MG63 (cell line): ENCODE measurements at regions not wholly inside any gene's neighbourhood (a gene's known extent, or its start where the extent isn't known, plus 50 kb on each side); places are given as distances from the start of the nearest gene placed in this dataset.
"Not testable (repeated sequence)": the region's sequence is repeated elsewhere in the genome, so short reads cannot be mapped to it uniquely, and the experiment has no call there.

Source experiments
- DNase-seq: peaks from one replicate; pipeline ENCODE4 v3.0.0-alpha.2; 2020
- H3K27me3 ChIP-seq: fragments of 250-450 bp; sonication (Bioruptor Pico); 2 replicates; pipeline ENCODE4 v1.5.1; 2020; ENCODE audit warnings: mild to moderate bottlenecking, moderate library complexity
- H3K36me3 ChIP-seq: fragments of 250-450 bp; sonication (Bioruptor Pico); 2 replicates; pipeline ENCODE4 v1.5.1; 2020; ENCODE audit warnings: mild to moderate bottlenecking, moderate library complexity
- H3K4me3 ChIP-seq: fragments of 250-450 bp; sonication (Bioruptor Pico); 2 replicates; pipeline ENCODE4 v1.5.1; 2020; ENCODE audit warnings: mild to moderate bottlenecking, moderate library complexity
- H3K9me3 ChIP-seq: fragments of 250-450 bp; sonication (Bioruptor Pico); 2 replicates; pipeline ENCODE4 v1.5.1; 2020; ENCODE audit warnings: mild to moderate bottlenecking, moderate library complexity

DNA sequence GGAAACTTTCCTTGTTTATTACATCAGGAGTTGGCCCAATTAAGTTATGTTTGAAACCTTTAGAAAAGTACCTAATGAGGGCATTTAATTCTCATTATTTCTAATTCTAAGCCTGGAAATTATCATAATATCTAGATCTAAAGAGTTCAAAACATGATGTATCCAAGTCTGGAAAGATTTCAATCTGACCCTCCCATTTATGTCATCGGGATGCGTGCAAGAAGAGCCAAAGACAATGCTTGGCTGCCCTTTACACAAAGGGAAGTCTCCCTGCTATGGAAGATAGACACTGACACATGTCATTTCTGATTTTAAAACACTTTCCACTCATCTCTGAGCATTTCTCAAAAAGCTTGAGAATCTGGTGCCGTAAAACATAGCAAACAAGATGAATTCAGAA lies 222.4 kb downstream of the ANTXR2 start:
- Histone ChIP-seq H3K4me3 (no peak overlapping the region), H3K9me3 (no peaks in the 10 kb centered on the region), H3K27me3 (no peaks in the 10 kb centered on the region), H3K36me3 (no peaks in the 10 kb centered on the region)
- DNase-seq = no peak

DNA sequence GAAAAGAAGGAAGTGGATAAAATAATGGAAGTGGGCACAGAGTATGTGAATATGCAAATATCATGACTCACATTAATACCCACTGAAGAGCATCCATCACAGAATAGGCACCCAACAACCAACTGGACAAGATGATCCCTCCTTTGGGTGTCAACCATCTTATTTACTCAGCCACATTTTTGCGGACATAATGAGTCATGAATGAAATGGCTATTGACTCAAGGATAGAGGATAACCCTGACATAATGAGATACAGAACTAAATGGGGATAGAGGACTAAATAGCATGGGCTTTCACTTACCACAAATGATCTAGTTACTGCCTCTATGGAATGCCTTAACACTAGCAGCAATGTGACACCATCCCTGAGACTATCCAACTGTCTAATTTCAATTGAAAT lies 224.7 kb downstream of the ANTXR2 start:
- Histone ChIP-seq H3K36me3 (no peaks in the 10 kb centered on the region), H3K27me3 (no peaks in the 10 kb centered on the region), H3K9me3 (no peaks in the 10 kb centered on the region), H3K4me3 (no peak overlapping the region)
- no peak for DNase-seq

DNA sequence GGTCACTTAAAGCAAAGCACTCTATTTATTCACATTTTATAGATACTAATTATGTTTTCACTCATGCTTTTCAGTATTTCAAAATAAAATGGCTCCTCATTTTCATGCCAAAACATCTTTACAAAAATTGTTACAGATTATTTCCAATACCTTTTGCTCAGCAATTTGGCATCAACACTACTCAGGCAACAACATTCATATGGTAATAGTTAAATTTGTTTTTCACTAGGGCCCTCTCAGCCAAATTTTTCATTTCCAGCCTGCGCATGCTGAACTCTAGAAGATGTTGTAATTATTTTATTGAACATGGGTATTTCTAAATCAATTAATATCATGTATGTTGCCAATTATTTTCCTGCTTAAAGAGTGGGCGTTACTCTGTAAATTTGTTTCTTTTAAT lies 225.6 kb downstream of the ANTXR2 start:
- H3K36me3 ChIP-seq = no peaks in the 10 kb centered on the region
- no peaks in the 10 kb centered on the region for H3K27me3 ChIP-seq
- H3K4me3 ChIP-seq = no peak overlapping the region
- no peaks in the 10 kb centered on the region for H3K9me3 ChIP-seq
- DNase-seq = no peak

DNA sequence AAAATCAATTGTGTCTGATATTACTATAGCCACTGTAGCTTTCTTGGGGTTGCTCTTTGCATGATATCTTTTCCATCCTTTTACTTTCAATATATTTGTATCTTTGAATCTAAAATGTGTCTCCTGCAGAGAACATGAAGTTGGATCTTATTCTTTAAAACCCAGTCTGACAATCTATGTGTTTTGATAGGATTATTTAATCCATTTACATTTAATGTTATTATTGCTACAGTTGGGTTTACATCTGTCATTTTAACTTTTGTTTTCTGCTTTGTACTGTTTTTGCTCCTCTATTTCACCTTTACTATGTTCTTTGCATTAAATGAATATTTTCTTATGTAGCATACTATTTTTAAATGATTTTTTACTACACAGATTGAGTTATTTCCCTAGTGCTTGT lies 230.9 kb downstream of the ANTXR2 start:
- H3K27me3 ChIP-seq = no peaks in the 10 kb centered on the region
- H3K36me3 ChIP-seq = no peaks in the 10 kb centered on the region
- no peaks in the 10 kb centered on the region for H3K9me3 ChIP-seq
- H3K4me3 ChIP-seq = no peak overlapping the region
- no peak for DNase-seq

DNA sequence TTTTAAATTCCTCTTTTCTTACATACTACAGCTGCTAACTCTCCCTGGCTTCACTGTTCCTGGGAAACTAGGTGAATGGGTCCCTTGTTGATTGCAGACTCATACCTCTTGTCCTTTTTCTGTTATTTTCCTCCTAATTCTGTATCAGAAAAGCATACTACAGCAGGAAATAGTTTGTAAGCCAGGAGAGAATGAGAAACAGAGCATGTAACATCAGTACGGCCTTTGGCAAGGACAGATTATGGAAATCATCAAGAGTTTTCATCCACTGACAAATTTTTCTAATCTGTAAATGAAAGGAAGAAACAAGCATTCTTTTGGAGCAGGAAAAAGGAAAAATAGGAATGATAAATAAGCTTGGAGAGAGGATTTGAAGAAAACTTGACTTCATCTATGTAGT lies 239.2 kb downstream of the ANTXR2 start:
- no peaks in the 10 kb centered on the region for H3K27me3 ChIP-seq

DNA sequence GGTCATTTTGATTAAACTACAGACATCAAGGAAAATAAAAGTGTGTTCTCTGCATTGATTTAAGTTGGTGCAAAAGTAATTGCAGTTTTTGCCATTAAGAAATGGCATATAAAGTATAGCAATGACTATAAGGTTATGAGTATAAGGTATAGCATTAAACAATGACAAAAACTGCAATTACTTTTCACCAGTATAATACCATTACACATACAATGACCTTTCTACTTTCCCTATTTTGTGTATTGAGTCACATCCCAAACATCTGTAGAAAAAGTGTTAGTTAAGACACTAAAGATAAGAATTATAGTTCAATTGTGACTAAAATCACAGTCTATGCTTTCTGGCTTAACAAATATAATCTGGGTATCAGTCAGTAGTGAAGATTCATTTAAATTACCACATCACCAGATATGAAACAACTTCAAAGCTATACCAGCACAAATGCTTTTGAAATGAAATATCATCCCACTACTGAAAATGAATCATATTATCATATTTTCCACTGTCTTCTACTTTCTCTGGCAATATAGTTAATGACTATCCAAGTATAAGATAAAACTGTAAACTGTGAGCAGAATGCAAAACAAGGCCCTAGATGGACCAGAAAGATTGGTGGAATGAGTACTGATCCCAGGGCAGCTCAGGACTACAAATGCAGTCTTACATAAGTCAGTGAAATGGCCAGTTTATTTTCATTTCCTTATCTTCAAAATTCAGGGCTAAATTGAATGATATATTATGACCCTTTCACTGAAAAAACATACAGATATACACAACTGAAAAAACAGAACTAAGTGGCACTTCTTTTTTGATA lies 241.1 kb downstream of the ANTXR2 start:
- H3K9me3 ChIP-seq = no peaks in the 10 kb centered on the region
- DNase-seq = no peak
- no peak overlapping the region for H3K4me3 ChIP-seq
- H3K36me3 ChIP-seq = no peaks in the 10 kb centered on the region
- H3K27me3 ChIP-seq = no peaks in the 10 kb centered on the region

More for the DNA sequence above, 239.2 kb downstream of the ANTXR2 start:
- DNase-seq = no peak
- no peak overlapping the region for H3K4me3 ChIP-seq
- H3K9me3 ChIP-seq = no peaks in the 10 kb centered on the region
- no peaks in the 10 kb centered on the region for H3K36me3 ChIP-seq

DNA sequence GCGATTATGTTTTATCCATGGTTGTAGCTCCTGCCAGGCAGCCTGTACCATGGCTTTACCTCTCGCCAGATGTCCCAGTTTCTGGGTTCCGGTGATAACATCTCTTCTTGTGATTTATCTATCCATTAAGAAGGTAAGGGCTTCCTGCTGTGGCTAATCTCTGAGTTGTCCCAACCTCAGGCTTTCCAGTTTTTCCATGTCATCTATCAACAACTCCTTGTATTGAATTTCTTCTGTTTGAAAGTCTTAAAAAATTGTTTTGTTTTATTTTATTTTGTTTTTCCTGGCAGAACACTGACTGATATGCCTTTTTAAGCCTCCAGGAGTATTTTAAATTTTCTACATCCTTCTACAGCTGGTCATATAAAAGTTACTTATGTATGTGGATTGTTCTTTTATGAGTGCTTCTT lies 241.9 kb downstream of the ANTXR2 start:
- no peaks in the 10 kb centered on the region for H3K9me3 ChIP-seq

DNA sequence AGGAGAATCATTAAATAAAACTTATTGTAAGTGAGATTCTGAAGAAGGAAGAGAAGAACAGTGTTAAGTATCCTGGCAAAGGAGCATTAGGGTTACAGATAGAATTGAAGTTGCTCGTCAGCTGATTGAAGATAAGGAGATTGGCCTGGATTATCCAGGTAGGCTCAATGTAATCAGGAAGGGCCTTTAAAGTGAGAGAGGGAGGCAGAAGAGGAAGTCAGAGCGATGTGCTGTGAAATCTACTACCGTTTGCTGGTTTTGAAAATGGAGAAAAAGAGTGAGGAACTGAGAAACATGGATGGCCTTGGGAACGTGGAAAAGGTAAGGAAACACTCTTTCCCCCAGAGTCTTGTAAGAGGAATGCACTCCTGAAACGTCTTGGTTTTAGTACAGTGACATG lies 245.7 kb downstream of the ANTXR2 start:
- Histone ChIP-seq H3K9me3 (no peaks in the 10 kb centered on the region), H3K36me3 (no peaks in the 10 kb centered on the region), H3K27me3 (no peaks in the 10 kb centered on the region), H3K4me3 (no peak overlapping the region)
- DNase-seq = no peak

More for the DNA sequence above, 241.9 kb downstream of the ANTXR2 start:
- no peaks in the 10 kb centered on the region for H3K27me3 ChIP-seq
- DNase-seq = no peak
- H3K4me3 ChIP-seq = no peak overlapping the region
- H3K36me3 ChIP-seq = no peaks in the 10 kb centered on the region

DNA sequence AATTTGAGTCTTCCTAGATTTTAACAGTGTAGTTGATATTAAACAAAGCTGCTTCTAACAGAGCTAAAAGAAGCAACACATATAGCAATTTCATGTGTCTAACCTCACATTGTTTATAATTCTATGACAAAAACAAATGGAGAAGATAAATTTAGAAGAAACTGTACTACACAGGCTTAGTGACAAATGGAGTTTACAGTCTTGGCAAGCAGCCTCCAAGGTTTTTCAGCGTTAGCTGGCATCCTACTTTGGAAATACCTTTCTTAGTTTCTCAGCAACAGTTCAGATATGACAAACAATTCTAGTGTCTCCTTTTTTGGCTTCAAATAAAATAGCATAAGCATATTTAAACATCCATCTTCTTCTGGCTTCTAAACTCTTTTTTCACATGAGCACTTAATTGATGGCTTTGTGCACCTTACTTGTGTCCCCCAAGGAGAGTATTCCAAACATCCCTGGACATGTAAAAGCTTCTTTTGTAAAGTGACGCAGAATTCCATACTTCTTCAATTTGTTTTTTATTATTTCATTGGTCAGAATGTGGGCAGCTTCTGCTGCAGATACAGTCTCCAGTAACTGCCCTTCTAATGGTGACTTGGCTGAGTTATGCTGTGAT lies 249.8 kb downstream of the ANTXR2 start:
- Histone ChIP-seq H3K9me3 (no peaks in the 10 kb centered on the region), H3K27me3 (no peaks in the 10 kb centered on the region), H3K36me3 (no peaks in the 10 kb centered on the region), H3K4me3 (no peak overlapping the region)
- peak; percentile 23 for DNase-seq

DNA sequence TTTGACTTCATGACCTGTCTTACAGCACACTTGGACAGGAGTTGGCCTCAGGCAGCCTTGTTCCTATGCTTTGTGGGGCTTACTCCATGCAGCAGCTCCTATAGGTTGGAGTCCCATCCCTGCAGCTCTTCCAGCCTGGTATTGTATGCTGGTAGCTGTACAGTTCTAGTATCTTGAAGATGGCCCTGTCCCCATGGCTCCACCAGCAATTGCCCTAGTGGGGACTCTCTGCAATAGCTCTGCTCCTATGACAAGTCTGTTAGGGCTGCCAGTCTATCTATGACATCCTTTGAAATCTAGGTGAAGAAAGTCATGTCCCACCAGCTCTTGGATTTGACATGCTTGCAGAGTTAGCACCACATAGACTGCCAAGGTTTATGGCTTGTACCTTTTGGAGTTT lies 252.6 kb downstream of the ANTXR2 start:
- no peaks in the 10 kb centered on the region for H3K9me3 ChIP-seq
- no peak overlapping the region for H3K4me3 ChIP-seq
- no peaks in the 10 kb centered on the region for H3K27me3 ChIP-seq
- H3K36me3 ChIP-seq = no peaks in the 10 kb centered on the region
- no peak for DNase-seq

DNA sequence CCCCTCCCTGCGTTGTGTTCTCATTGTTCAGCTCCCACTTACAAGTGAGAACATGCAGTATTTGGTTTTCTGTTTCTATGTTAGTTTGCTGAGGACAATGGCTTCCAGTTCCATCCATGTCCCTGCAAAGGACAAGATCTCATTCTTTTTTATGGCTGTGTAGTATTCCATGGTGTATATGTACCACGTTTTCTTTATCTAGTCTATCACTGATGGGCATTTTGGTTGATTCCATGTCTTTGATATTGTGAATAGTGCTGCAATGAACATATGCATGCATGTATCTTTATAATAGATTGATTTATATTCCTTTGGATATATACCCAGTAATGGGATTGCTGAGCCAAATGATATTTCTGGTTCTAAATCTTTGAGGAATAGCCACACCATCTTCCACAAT lies 265.1 kb downstream of the ANTXR2 start:
- DNase-seq, H3K9me3 ChIP-seq, H3K27me3 ChIP-seq, H3K36me3 ChIP-seq, H3K4me3 ChIP-seq: not testable (repeated sequence)

DNA sequence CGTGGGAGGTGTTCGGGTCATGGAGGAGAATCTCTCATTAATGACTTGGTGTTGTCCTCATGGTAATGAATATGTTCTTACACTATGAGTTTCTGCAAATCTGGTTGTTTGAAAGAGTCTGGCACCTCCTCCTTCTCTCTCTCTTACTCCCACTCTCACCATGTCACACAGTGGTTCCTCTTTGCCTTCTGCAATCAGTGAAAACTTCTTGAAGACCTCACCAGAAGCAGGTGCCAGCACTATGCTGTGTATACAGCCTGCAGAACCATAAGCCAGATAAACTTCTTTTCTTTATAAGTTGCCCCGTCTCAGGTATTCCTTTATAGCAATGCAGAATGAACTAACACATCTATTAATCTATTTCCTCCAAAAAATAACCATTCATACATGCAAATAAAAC lies 275.0 kb downstream of the ANTXR2 start:
- H3K36me3 ChIP-seq = no peaks in the 10 kb centered on the region
- H3K27me3 ChIP-seq = no peaks in the 10 kb centered on the region
- H3K4me3 ChIP-seq = no peak overlapping the region
- H3K9me3 ChIP-seq = no peaks in the 10 kb centered on the region
- no peak for DNase-seq

DNA sequence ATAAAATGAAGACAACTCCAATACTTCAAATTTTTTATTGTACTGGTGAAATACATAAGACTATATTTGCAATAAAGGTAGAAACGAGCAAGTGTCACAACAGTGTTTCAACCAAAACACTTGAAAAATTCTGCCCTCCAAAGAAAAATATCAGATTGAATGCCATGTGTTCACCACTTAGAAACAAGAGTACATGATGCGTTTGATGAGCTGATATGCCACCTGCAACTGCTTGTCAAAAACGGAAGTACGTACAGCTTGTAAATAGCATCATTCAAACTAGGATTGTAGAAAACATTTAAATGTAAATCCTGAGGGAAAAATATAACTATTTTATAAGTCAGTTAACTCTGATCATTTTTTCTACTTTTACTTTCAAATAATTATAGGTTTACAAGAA lies 276.1 kb downstream of the ANTXR2 start:
- Histone ChIP-seq H3K4me3 (no peak overlapping the region), H3K9me3 (no peaks in the 10 kb centered on the region)
- DNase-seq = no peak

DNA sequence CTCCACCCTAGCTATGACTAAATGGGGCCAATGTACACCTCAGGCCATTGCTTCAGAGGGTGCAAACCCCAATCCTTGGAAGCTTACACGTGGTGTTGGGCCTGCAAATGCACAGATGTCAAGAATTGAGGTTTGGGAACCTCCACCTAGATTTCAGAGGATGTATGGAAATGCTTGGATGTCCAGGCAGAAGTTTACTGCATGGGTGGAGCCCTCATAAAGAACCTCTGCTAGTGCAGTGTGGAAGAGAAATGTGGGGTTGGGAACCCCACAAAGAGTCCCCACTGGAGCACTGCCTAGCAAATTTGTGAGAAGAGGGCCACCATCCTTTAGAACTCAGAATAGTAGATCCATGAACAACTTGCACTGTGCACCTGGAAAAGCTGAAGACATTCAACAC lies 284.1 kb downstream of the ANTXR2 start:
- Histone ChIP-seq H3K36me3 (no peaks in the 10 kb centered on the region), H3K27me3 (no peaks in the 10 kb centered on the region)
- DNase-seq = no peak

More for the DNA sequence above, 276.1 kb downstream of the ANTXR2 start:
- Histone ChIP-seq H3K36me3 (no peaks in the 10 kb centered on the region), H3K27me3 (no peaks in the 10 kb centered on the region)

DNA sequence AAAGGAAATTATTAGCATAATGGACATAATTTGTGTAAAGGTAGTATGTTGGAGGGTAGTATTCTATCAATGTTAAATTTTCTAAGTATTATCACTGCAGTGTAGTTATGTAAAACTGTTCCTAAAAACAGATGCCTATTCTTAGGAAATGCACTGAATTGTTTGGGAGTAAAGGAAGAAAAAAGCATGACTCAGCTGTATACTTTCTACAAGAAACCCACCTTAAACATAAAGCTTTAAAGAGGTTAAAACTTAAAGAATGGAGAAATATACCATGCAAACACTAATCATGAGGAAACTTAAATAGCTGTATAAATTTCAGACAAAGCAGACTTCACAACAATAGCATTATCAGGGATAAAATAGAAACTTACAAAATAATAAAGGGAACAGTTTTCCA lies 292.9 kb downstream of the ANTXR2 start:
- no peaks in the 10 kb centered on the region for H3K27me3 ChIP-seq
- no peaks in the 10 kb centered on the region for H3K9me3 ChIP-seq
- no peak overlapping the region for H3K4me3 ChIP-seq
- no peaks in the 10 kb centered on the region for H3K36me3 ChIP-seq
- no peak for DNase-seq

More for the DNA sequence above, 284.1 kb downstream of the ANTXR2 start:
- no peak overlapping the region for H3K4me3 ChIP-seq
- H3K9me3 ChIP-seq = no peaks in the 10 kb centered on the region

DNA sequence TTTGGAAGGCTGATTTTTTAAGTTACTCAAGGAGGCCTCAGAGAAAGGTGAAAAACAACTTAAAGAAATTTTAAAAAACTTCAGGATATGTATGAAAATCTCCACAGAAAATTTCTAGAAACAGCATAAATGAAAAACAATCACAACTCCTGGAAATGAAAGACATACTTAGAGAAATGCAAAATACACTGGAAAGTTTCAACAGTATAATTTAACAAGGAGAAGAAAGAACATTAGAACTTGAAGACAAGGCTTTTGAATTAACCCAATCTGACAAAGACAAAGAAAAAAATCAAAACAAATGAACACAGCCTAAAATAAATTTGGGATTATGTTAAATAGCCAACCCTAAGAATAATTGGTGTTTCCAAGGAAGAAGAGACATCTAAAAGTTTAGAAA lies 300.5 kb downstream of the ANTXR2 start:
- Histone ChIP-seq H3K9me3 (no peaks in the 10 kb centered on the region), H3K4me3 (no peak overlapping the region), H3K36me3 (no peaks in the 10 kb centered on the region), H3K27me3 (no peaks in the 10 kb centered on the region)
- DNase-seq = no peak

DNA sequence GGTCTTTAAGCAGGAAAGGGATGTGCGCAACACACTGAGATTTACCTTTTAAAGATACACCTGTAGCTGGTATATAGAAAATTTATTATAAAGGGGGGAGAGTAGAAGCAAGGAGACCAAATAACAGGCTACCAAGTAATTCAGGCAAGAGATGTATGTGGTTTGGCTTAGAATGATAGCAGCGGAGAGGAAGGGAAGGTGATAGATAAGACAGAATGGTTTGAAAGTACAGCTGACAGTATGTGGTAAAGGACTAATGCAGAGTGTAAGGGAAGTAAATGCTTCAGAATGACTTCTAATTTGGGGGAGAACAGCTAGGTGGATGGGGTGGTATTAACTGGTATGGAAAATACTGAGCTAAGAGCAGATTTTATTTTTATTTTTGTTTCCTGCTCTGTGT lies 308.9 kb downstream of the ANTXR2 start:
- Histone ChIP-seq H3K36me3 (no peaks in the 10 kb centered on the region), H3K27me3 (no peaks in the 10 kb centered on the region), H3K4me3 (no peak overlapping the region), H3K9me3 (no peaks in the 10 kb centered on the region)
- no peak for DNase-seq

DNA sequence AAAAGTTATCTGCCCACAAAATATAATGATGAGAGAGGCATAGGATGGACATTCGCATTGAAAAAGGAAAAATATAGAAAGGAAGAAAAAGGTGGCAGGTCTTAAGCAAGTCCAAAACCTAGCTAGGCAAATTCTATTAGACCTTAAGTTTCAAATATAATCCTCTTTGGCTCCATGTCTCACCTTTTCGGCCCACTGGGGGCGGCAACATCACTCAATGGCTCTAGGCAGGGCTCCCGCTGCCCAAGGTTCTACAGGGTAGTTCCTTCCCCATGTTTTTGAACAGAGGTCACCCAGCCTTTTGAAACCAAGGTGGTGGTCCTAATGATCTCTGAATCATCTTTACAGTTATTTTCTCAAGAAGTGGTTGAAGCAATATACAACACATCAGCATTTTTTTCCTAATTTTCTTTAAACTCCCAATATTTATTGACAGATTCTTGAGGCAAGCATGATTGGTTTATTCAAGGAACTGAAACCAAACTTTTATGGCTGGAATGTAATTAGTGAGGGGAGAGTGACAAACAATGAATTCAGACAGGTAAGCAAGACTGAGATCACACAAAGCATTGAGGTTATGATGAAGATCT lies 309.4 kb downstream of the ANTXR2 start:
- Histone ChIP-seq H3K27me3 (no peaks in the 10 kb centered on the region), H3K36me3 (no peaks in the 10 kb centered on the region), H3K4me3 (no peak overlapping the region), H3K9me3 (no peaks in the 10 kb centered on the region)
- no peak for DNase-seq
